OCI-LY7 (cell line): ENCODE measurements at regions not wholly inside any gene's neighbourhood (a gene's known extent, or its start where the extent isn't known, plus 50 kb on each side); places are given as distances from the start of the nearest gene placed in this dataset.

Experiments
- BruUV-seq: library from RNA; stranded (reverse); fragments of 400-500 nt; replicated peaks from 2 replicates; lab custom pipeline; 2021; lab: Mats Ljungman, UMichigan
- CTCF ChIA-PET: fragments of 300-600 bp; sonication (Branson Sonifier 250); formaldehyde crosslinking; loops from one replicate; lab custom pipeline; 2022; ENCODE audit warnings: antibody characterized with exemption; ENCODE audit not compliant: unreplicated experiment; lab: Charles Lee
- POLR2A ChIA-PET: fragments of 300-600 bp; sonication (Branson Sonifier 250); formaldehyde crosslinking; loops from one replicate; lab custom pipeline; 2022; ENCODE audit warnings: antibody characterized with exemption; lab: Charles Lee
- DNase-seq: peaks from one replicate; pipeline ENCODE4 v3.0.0-alpha.2; 2015; ENCODE audit warnings: low spot score
- H2AFZ ChIP-seq: fragments of 200-600 bp; sonication (generic), shearing (Covaris generic); 2 replicates; pipeline ENCODE4 v1.6.1; 2014; ENCODE audit warnings: mild to moderate bottlenecking, antibody characterized with exemption, low read length, moderate library complexity
- H3K27ac ChIP-seq: fragments of 200-600 bp; sonication (generic); 2 replicates; pipeline ENCODE4 v1.5.1; 2014; ENCODE audit warnings: mixed run types, low read depth, mild to moderate bottlenecking, moderate library complexity, low read length, inconsistent platforms; ENCODE audit not compliant: poor library complexity, severe bottlenecking
- H3K36me3 ChIP-seq: fragments of 200-600 bp; sonication (generic); 2 replicates; pipeline ENCODE4 v1.6.1; 2014; ENCODE audit warnings: mild to moderate bottlenecking, antibody characterized with exemption, low read length, moderate library complexity, mixed read lengths; ENCODE audit not compliant: insufficient read depth
- H3K4me1 ChIP-seq: fragments of 200-600 bp; sonication (generic); 2 replicates; pipeline ENCODE4 v1.5.1; 2014; ENCODE audit warnings: mild to moderate bottlenecking, low read length; ENCODE audit not compliant: insufficient read depth, poor library complexity, severe bottlenecking
- H3K4me2 ChIP-seq: fragments of 200-600 bp; sonication (generic); 2 replicates; pipeline ENCODE4 v1.6.1; 2014; ENCODE audit warnings: mild to moderate bottlenecking, low read length
- H3K4me3 ChIP-seq: fragments of 200-600 bp; sonication (generic); 2 replicates; pipeline ENCODE4 v1.5.1; 2014; ENCODE audit warnings: mild to moderate bottlenecking, low read depth, low read length; ENCODE audit not compliant: poor library complexity, severe bottlenecking
- H3K79me2 ChIP-seq: fragments of 200-600 bp; sonication (generic); 2 replicates; pipeline ENCODE4 v1.6.1; 2016; ENCODE audit warnings: low read depth, mild to moderate bottlenecking, low read length, moderate library complexity, mixed read lengths; ENCODE audit not compliant: insufficient read depth
- H3K9me2 ChIP-seq: fragments of 200-600 bp; sonication (generic); 2 replicates; pipeline ENCODE4 v1.6.1; 2016; ENCODE audit warnings: mild to moderate bottlenecking, low read length, mixed read lengths; ENCODE audit not compliant: insufficient read depth
- H3K9me3 ChIP-seq: fragments of 200-600 bp; sonication (generic); 2 replicates; pipeline ENCODE4 v1.6.1; 2014; ENCODE audit warnings: mild to moderate bottlenecking, mixed run types, low read length, mixed read lengths
- H4K20me1 ChIP-seq: fragments of 200-600 bp; sonication (generic); 2 replicates; pipeline ENCODE4 v1.6.1; 2014; ENCODE audit warnings: mild to moderate bottlenecking, antibody characterized with exemption, low read length, moderate library complexity, mixed read lengths; ENCODE audit not compliant: insufficient read depth
- CTCF ChIP-seq: fragments of 200-600 bp; sonication (generic); conservative IDR thresholded peaks from 2 replicates; pipeline ENCODE4 v1.5.1; 2014; ENCODE audit warnings: mild to moderate bottlenecking, antibody characterized with exemption, low read length, moderate library complexity, mixed read lengths
- EZH2phosphoT487 ChIP-seq: fragments of 200-600 bp; sonication (generic); IDR thresholded peaks from 2 replicates; pipeline ENCODE4 v1.6.1; 2018; ENCODE audit warnings: low read depth, borderline replicate concordance, mild to moderate bottlenecking, mixed run types, antibody characterized with exemption, low read length, moderate library complexity, mixed read lengths
- intact Hi-C: fragments of 100-400 bp; cut with micrococcal nuclease; formaldehyde crosslinking; loops from one replicate; pipeline ENCODE4 v1.10.0; 2022; ENCODE audit not compliant: unreplicated experiment

- H3K4me2 ChIP-seq = no peak overlapping the region
- no peaks in the 10 kb centered on the region for H3K79me2 ChIP-seq
- H3K36me3 ChIP-seq = no peaks in the 10 kb centered on the region
- H2AFZ ChIP-seq = no peak overlapping the region
- H3K9me2 ChIP-seq = no peaks in the 10 kb centered on the region
- intact Hi-C loops = no loop called here
- ChIA-PET CTCF (no interaction called here), POLR2A (no interaction called here)
- no peak for TF ChIP-seq EZH2phosphoT487
- no peak for TF ChIP-seq CTCF
- no TSS peak for BruUV-seq
- H3K9me3 ChIP-seq = no peaks in the 10 kb centered on the region
- DNase-seq = no peak
- no peaks in the 10 kb centered on the region for H3K4me1 ChIP-seq
- no peak overlapping the region for H3K4me3 ChIP-seq
- H4K20me1 ChIP-seq = no peaks in the 10 kb centered on the region
- H3K27ac ChIP-seq = no peak overlapping the region
These were observed 183.4 kb upstream of the FN1 start for GRCh38 chr2:215619022-215619958.

- Histone ChIP-seq H3K4me2 (no peak overlapping the region), H4K20me1 (no peaks in the 10 kb centered on the region), H3K36me3 (no peaks in the 10 kb centered on the region), H3K4me3 (no peak overlapping the region), H3K9me3 (no peaks in the 10 kb centered on the region), H3K79me2 (no peaks in the 10 kb centered on the region), H2AFZ (no peak overlapping the region), H3K27ac (no peak overlapping the region), H3K4me1 (no peaks in the 10 kb centered on the region), H3K9me2 (no peaks in the 10 kb centered on the region)
- no peak for DNase-seq
- CTCF ChIA-PET = no interaction called here
- no TSS peak for BruUV-seq
- POLR2A ChIA-PET = no interaction called here
- TF ChIP-seq CTCF (no peak), EZH2phosphoT487 (no peak)
- intact Hi-C loops = no loop called here
These were observed 182.3 kb upstream of the FN1 start for GRCh38 chr2:215618145-215618544.
